ENCODE measurements at regions not wholly inside any gene's neighbourhood (a gene's known extent, or its start where the extent isn't known, plus 50 kb on each side); places are given as distances from the start of the nearest gene placed in this dataset.

GRCh38 chr1:88186911-88187310 lies 497.2 kb upstream of the PKN2 start:
- no peak for DNase-seq

GRCh38 chr1:88188038-88188437 lies 496.0 kb upstream of the PKN2 start:
- DNase-seq = no peak

- DNase-seq = no peak
Measured at GRCh38 chr1:88189525-88189924, 494.5 kb upstream of the PKN2 start.

- no peak for DNase-seq
Measured at GRCh38 chr1:88191917-88192316, 492.2 kb upstream of the PKN2 start.

- no peak for DNase-seq
Measured at GRCh38 chr1:88194542-88194941, 489.5 kb upstream of the PKN2 start.

GRCh38 chr1:88200545-88200944 lies 483.5 kb upstream of the PKN2 start:
- no peak for DNase-seq

- DNase-seq = no peak
Measured at GRCh38 chr1:88204111-88204510, 480.0 kb upstream of the PKN2 start.

GRCh38 chr1:88204612-88205167 lies 479.4 kb upstream of the PKN2 start:
- DNase-seq = no peak

- DNase-seq = no peak
Measured at GRCh38 chr1:88208389-88208788, 475.7 kb upstream of the PKN2 start.

GRCh38 chr1:88210103-88210787 lies 473.8 kb upstream of the PKN2 start:
- DNase-seq = no peak

- no peak for DNase-seq
Measured at GRCh38 chr1:88216441-88216840, 467.6 kb upstream of the PKN2 start.

- DNase-seq = no peak
Measured at GRCh38 chr1:88217386-88217785, 466.7 kb upstream of the PKN2 start.

- no peak for DNase-seq
Measured at GRCh38 chr1:88219521-88219920, 464.6 kb upstream of the PKN2 start.

GRCh38 chr1:88221411-88221810 lies 462.7 kb upstream of the PKN2 start:
- DNase-seq = no peak

- no peak for DNase-seq
Measured at GRCh38 chr1:88224906-88225305, 459.2 kb upstream of the PKN2 start.

GRCh38 chr1:88228114-88228513 lies 456.0 kb upstream of the PKN2 start:
- peak in 1 of 2 donors; percentile 8 for DNase-seq

GRCh38 chr1:88230126-88230525 lies 453.9 kb upstream of the PKN2 start:
- no peak for DNase-seq

- DNase-seq = peak in 1 of 2 donors; percentile 19
Measured at GRCh38 chr1:88237058-88237457, 447.0 kb upstream of the PKN2 start.

- no peak for DNase-seq
Measured at GRCh38 chr1:88239205-88239604, 444.9 kb upstream of the PKN2 start.

GRCh38 chr1:88247666-88248065 lies 436.4 kb upstream of the PKN2 start:
- DNase-seq = no peak

- DNase-seq = no peak
Measured at GRCh38 chr1:88250915-88251314, 433.2 kb upstream of the PKN2 start.

- no peak for DNase-seq
Measured at GRCh38 chr1:88252745-88253144, 431.3 kb upstream of the PKN2 start.

GRCh38 chr1:88265606-88266005 lies 418.5 kb upstream of the PKN2 start:
- DNase-seq = no peak

- no peak for DNase-seq
Measured at GRCh38 chr1:88266051-88266450, 418.0 kb upstream of the PKN2 start.

- peak in 1 of 2 donors; percentile 9 for DNase-seq
Measured at GRCh38 chr1:88272216-88272615, 411.9 kb upstream of the PKN2 start.
